ENCODE measurements at regions not wholly inside any gene's neighbourhood (a gene's known extent, or its start where the extent isn't known, plus 50 kb on each side); places are given as distances from the start of the nearest gene placed in this dataset.

DNA sequence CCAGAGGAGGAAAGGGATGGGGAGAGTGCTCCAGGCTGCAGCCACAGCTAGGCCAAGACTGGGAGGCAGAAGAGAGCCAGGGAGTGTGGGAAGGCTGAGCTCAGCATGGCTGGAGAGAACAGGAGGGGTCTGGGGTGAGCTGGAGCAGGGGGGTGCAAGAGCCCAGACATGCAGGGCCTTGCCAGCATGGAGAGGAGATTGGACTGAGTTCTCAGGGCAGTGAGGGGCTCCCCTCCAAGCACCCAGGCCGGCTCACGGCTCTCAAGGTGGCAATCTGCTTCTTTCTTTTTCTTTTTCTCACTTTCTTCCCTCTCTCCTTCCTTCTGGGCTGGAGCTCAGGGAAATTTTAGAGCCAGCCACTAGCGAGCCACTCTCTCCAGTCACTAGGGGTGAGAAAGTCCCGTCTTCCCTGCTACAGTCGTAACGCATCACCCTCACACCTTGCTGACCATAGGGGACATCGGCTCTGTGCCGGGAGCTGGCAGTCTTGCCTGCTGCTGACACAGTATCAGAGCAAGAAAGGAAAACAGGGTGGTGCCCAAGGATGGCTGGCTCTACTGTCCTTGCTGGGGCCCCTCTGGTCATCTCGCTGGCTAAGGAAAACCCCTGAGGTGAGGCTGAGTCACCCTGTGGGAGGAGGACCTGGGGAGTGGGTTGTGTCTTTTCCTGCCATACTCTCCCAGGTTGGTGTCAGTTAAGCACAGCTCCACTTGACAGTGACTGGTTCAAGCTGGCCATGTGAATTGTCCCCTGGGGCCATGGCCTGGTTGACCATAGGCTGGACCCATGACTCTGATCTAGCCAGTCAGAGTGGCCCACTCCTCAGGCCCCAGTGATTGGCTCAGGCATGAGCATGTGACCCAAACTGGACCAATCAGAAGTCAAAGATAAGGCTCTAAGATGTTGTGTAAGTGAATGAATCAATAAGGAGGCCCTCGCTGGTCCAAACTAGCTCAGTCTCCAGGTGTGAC is 135.1 kb upstream of the PMEPA1 start:
- CTCF ChIA-PET, result no interaction called here

DNA sequence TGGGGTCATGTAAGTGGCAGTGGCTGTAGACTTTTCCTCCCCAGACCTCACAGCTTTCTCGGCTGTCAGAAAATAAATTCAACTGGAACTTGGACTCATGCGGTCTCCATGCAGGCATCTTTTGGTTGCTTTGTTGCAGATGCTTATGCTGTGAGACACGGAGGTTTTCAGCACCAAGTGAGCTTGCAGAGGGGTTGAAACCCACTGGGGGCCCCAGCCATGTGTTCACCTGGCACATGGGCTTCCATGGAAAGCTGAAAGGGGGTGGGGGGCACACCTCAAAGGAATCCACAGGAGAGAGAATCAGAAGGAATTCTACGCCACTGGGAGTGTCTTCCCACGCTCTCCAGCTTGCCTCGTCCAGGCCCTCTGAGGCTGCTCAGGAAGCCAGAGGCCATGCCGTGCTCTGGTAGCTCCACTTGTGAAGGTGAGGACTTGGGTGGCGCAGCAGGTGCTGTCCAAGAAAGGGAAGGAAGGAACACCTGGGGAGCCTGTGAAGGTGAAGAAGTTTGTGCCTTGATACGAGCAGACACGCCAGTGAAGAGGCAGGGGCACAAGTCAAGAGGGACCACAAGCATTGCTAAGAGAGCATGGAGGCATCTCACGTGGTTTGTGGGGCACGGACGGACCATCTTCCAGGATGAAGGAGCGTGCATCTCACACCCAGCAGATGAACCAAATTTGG is 134.3 kb upstream of the PMEPA1 start:
- CTCF ChIA-PET, result no interaction called here
- POLR2A ChIA-PET, result no interaction called here

More for the DNA sequence above, 135.1 kb upstream of the PMEPA1 start:
- POLR2A ChIA-PET, result no interaction called here

DNA sequence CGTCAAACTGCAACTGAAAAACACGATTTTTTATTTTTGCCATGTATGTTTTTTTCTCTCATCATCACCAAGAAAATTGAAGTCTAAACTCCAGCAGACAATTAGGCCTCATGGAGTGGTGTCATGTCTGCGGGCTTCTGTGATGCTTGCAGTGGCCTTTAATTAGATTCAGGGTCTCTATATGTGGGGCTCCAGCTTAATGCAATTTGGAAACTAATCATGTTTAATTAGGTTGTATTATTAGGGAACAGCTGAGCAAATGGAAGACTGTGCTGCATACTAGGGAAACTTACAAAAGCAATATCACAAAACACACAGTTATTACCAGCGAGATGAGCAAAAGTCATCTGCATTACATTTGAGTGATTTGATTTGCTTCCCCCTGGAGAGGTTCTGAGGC is 132.9 kb upstream of the PMEPA1 start:
- CTCF ChIA-PET, result no interaction called here

GRCh38 chr20:57841297-57841866 is 131.6 kb upstream of the PMEPA1 start:
- POLR2A ChIA-PET, result no interaction called here
- CTCF ChIA-PET, result interaction anchor here (1.6 kb wide), 1 partner anchor 188 kb away, joined by 4 read pairs; no protein-coding TSS in a partner anchor

More for the DNA sequence above, 132.9 kb upstream of the PMEPA1 start:
- POLR2A ChIA-PET, result no interaction called here

DNA sequence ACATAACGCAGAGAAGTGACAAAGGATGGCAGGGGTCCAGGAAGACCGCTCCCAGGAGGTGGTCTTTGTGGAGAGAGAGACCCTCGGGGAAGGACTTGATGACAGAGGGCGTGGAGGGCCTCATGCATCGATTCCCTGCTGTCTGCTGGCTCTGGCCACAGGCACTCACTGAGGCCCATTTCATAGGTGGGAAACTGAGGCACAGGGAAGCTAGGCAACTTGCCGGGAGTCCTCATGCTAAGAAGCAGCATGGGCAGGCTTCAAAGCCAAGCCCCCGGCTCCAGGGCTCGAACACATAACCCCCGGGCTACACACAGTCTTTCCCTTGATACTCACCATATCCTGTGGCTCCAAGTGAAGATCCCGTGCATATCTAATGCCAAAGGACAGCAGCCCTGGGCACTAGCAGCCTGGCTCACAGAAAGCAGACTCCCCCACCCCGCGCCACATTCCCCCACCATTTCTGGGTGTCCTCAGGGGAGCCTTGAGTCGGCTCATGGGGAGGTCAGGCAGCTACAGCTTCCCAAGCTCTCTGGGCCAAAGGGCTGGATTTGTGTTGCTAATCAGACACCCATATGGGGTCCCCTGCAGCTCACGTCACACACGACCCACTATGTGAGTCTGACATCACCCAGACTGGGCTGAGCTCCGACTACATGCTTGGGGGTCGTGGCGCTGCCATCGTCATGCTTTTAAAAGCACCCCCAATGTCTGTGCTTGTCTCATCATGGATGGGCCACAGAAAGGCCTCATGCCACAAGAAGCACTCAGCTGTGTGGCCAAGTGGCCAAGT is 130.9 kb upstream of the PMEPA1 start:
- POLR2A ChIA-PET, result no interaction called here

GRCh38 chr20:57840066-57840465 is 130.3 kb upstream of the PMEPA1 start:
- ChIA-PET CTCF (no interaction called here), POLR2A (no interaction called here)

More for the DNA sequence above, 130.9 kb upstream of the PMEPA1 start:
- CTCF ChIA-PET, result interaction anchor here (1.6 kb wide), 1 partner anchor 187 kb away, joined by 4 read pairs; no protein-coding TSS in a partner anchor

DNA sequence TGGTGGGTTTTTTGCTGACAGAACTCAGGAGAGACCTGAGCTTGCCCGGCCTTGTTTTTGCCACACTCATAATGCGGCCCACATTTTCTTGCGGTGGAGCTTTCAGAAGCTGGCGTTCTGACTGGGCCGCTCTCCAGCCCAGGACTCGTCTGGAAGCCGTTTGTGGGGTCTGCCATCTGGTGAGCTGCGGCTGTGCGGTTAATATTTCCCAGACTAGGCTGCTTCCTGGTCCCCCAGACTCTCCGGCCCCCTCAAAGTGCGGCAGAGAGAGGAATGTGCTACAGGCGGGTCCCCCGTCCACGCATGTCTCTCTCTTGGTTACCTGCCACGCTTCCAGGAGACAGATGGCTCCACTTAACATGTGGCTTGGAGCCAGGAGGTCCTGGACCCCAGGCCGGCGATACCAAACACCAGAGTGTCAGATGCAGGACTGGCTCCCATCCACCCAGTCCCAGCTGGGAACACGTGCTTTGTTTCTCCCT is 128.9 kb upstream of the PMEPA1 start:
- CTCF ChIA-PET, result no interaction called here
- POLR2A ChIA-PET, result no interaction called here

GRCh38 chr20:57837208-57838035 is 127.6 kb upstream of the PMEPA1 start:
- ChIA-PET POLR2A (no interaction called here), CTCF (no interaction called here)

GRCh38 chr20:57835588-57836455 is 126.0 kb upstream of the PMEPA1 start:
- ChIA-PET POLR2A (no interaction called here), CTCF (no interaction called here)

- CTCF ChIA-PET, result no interaction called here
- POLR2A ChIA-PET, result no interaction called here
Measured at GRCh38 chr20:57835074-57835452, 125.2 kb upstream of the PMEPA1 start.

- POLR2A ChIA-PET, result no interaction called here
- CTCF ChIA-PET, result no interaction called here
Measured at GRCh38 chr20:57834306-57835073, 124.7 kb upstream of the PMEPA1 start.

GRCh38 chr20:57831993-57832585 is 122.3 kb upstream of the PMEPA1 start:
- CTCF ChIA-PET, result no interaction called here
- POLR2A ChIA-PET, result no interaction called here

DNA sequence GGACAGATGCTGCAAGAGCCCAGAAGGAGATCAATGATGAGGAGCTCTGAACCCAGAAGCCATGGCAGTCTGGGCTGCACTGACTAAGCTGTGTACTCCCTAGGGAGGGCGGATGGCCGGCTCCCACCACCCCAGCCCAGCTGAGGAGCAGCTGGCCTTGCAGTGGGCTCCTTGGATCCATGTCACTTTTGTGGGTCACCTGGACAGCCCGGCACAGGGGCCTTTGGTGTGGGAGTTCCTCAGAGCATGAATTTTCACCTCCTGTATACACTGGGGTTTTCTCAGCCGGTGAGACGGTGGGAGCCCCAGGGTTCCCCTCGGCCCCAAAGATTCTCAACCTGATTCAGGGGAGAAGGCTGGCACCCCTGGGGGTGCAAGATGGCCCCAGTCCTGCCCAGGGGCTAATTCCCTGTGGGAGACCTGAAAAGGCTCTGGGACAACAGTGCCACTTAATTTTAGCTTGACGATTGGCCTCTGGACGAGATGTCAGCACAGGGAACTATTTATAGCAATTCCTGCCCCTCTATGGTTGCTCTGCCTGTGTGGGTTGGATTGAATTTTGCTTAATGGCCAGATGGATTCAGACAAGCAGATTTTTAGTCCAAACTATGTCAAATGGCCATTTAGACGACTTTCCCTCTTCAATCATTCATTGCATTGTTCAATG is 121.6 kb upstream of the PMEPA1 start:
- POLR2A ChIA-PET, result no interaction called here
- CTCF ChIA-PET, result no interaction called here

- ChIA-PET CTCF (no interaction called here), POLR2A (no interaction called here)
Measured at GRCh38 chr20:57830515-57830895, 120.7 kb upstream of the PMEPA1 start.

DNA sequence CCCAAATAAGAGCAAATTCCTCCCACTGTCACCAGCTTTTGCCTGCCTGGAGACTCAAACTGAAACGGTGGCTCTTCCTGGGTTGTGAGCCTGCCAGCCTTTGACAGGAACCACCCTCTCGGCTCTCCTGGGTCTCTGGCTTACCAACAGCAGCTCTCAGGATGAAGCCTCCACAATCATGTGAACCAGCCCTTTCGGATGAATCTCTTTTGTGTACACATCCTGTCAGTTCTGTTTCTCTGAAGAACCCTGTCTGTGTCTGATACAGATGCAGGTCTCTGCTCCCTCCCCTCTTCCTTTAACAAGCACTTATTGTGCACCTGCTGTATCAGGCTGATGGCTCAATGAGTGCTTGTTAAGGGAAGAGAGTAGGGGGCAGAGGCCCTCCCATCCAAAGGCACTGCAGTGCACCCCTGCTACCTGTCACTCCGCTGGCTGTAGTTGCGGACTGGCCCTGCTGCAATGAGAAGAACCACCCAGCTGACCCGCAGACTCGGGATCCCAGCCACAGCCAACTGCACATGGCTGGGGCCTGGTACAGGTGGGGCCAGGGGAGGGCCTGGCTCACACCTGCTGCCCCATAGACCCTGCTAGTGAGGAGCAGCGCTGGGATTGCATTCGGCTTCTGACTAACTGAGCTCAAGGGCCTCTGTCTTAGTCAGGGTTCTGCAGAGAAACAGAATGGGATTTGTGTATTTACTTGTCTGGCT is 120.1 kb upstream of the PMEPA1 start:
- POLR2A ChIA-PET, result no interaction called here
- CTCF ChIA-PET, result no interaction called here

- ChIA-PET POLR2A (no interaction called here), CTCF (no interaction called here)
Measured at GRCh38 chr20:57829336-57829735, 119.5 kb upstream of the PMEPA1 start.

Data from activated CD8-positive, alpha-beta memory T cell treated with anti-CD3 and anti-CD28 coated beads for 36 hours (primary cell).